HS-5 (cell line): ENCODE measurements at regions not wholly inside any gene's neighbourhood (a gene's known extent, or its start where the extent isn't known, plus 50 kb on each side); places are given as distances from the start of the nearest gene placed in this dataset.

ENCODE experiments used
- DNase-seq: peaks from one replicate; pipeline ENCODE4 v3.0.0-alpha.2; 2012; ENCODE audit warnings: low read depth

DNA sequence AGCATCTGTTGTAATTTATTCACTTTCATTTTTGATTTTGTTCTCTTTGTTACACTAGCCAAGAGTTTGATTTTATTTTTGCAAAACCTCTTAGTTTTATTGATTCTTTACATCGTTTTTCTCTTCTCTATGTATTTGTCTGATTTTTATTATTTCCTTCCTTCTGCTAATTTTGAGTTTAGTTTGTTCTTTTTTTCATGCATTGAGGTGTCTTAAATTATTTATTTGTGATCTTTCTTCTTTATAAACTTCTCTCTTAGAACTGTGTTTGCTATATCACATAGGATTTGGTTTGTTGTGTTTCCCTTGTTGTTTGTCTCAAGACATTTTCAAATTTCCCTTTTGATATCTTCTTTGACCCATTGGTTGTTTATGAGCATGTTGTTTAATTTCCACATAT lies 51.7 kb upstream of the NFKBIA start:
- DNase-seq = no peak

DNA sequence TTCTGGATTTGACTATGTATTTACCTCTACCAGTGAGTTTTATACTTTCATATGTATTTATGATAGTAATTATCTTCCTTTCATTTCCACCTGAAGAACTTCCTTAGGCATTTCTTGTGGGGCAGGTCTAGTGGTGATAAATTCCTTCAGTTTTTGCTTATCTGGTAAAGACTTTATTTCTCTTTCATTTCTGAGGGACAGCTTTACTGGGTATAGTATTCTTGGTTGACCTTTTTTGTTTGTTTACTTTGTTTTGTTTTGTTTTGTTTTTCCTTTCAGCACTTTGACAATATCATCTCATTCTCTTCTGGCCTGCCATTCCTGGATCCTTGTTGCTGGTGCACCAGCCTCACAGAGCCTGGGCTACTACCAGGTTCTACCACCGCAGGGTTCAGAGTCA lies 53.9 kb upstream of the NFKBIA start:
- no peak for DNase-seq

DNA sequence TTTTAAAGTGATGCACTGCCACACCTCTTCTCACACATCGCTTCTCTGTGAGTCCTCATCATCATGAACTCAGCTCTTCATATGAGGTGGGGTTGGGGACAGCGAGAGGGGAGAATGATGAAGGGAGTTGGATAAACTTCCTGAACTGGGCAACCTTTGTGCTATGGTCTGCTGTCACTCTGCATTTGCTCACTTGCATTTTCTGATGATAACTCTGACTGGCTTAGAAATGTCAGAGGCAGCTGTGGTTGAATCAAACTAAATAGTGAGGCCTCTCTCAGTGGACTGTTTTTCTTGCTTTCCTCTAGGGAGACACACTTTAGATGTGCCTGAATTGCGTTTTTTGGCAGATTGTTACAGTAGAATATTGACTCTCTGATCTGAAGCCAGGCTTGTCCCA lies 55.2 kb upstream of the NFKBIA start:
- no peak for DNase-seq

DNA sequence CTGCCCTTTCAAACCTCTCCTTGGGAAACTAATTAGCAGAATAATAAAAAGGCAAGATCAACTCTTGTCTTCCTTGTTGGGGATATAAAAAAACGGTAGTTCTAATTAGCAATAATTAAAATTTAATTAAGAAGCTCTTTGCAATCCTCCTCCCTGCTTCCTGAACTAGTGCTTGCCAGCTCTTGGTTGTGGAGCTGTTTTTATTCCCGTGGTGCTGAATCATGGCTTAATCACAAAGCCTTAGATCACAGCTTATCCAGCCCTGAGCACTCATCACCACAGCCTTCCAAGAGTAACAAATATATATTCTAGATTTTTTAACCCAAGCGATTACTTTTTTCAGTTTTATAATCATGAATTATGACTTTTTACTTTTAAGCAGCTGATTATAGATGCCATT lies 63.2 kb upstream of the INSM2 start:
- no peak for DNase-seq

DNA sequence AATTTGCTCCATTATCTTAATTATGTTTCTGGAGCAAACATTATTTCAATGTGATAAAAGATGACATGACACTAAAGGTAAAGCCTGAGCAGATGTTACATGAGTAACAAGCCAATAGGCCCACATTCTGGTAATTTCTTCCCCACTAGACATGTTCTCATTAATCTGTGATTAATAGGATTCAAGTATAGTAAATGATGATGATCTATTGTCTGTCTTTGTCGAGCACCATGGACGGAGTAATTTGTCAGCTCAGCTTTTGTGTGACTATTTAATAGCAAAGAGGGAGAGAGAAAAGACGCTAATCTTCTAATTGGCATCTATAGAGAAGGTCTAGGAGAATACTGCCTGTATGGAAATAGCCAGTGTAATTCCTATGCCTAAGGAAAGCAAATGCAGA lies 62.2 kb upstream of the INSM2 start:
- no peak for DNase-seq

DNA sequence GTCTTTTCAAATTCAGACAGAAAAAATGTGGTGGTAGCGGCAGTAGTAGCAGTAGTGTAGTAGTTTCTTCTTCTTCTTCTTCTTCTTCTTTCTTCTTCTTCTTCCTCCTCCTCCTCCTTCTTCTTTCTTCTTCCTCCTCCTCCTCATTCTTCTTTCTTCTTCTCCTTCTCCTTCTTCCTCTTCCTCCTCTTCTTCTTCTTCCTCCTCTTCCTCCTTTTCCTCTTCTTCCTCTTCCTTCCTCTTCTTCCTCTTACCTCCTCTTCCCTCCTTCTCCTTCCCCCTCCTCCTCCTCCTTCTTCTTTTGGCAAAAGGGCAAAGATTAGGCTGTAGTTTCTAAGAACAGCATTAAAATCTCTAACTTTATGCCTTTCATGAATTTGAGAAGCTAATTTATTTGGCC lies 59.6 kb upstream of the INSM2 start:
- DNase-seq = no peak

DNA sequence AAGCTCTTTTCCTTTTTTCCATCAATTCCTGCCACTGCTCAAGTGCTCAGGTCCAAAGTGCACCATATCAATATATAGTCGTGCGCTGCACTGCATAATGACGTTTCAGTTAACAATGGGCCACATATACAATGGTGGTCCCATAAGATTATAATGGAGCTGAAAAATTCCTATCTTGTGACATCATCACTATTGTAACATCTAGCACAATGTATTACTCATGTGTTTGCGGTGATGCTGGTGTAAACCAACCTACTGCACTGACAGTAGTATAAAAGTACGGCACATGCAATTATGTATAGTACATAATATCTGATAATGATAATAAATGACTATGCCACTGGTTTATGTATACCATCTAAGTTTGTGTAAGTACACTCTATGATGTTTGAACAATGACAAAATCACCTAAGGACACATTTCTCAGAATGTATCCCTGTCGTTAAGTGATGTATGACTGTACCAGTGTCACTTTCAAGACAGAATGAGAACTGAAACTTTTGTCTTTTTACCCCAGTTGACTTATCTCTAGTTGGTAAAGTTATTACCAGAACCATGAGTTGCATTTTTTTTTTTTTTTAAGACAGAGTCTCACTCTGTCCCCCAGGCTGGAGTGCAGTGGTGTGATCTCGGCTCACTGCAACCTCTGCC lies 53.7 kb upstream of the INSM2 start:
- DNase-seq = peak; percentile 2

DNA sequence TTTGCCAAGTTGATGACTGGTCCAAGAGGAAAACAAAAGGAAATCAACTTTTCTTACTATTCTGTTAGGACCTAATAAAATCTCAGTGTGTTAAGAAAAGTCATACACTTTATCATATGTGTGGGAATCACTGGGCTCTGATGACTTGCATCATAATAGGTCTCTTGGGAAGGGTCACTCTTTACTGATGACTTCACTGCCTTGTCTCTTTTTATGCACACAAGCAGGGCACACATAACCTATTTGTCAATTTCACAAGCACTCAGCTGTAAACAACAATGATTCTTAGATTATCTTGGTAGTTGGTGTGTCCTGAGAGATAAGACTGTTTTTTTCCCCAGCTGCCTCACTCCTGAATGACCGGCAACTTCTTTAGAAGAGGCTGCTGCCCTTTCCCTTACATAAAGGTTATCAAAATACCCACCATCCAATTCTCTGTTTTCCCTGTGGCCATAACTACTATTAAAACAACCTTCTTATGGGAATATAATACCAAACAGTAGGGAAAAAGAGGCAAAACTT lies 50.9 kb upstream of the INSM2 start:
- no peak for DNase-seq
